Endothelial cell of umbilical vein (primary cell): ENCODE measurements at regions not wholly inside any gene's neighbourhood (a gene's known extent, or its start where the extent isn't known, plus 50 kb on each side); places are given as distances from the start of the nearest gene placed in this dataset.

Source experiments
- CTCF ChIP-seq, 2 donors: IDR thresholded peaks; 1 replicate in 1 of 2; 2 replicates in 1 of 2; pipeline ENCODE4 v1.5.1; 2011; ENCODE audit warnings: low read length in 2 of 2, mild to moderate bottlenecking in 2 of 2, moderate library complexity in 2 of 2, control low read depth in 1 of 2, inconsistent platforms in 1 of 2, low read depth in 1 of 2; ENCODE audit not compliant: insufficient read depth in 1 of 2; ENCODE audit errors: extremely low read depth in 1 of 2
- EZH2 ChIP-seq: IDR thresholded peaks from 2 replicates; pipeline ENCODE4 v1.6.1; 2012; ENCODE audit warnings: borderline replicate concordance, low read depth, mild to moderate bottlenecking, moderate library complexity, low read length, inconsistent platforms; ENCODE audit not compliant: severe bottlenecking
- MYC ChIP-seq: IDR thresholded peaks from one replicate; pipeline ENCODE4 v1.6.1; 2011; ENCODE audit warnings: mild to moderate bottlenecking, low read depth, low read length
- POLR2A ChIP-seq: IDR thresholded peaks from 2 replicates; pipeline ENCODE4 v1.6.1; 2012; ENCODE audit warnings: low read depth, mild to moderate bottlenecking, control low read depth, low read length
- POLR2AphosphoS5 ChIP-seq: IDR thresholded peaks from 2 replicates; pipeline ENCODE4 v1.6.1; 2012; ENCODE audit warnings: low read depth, mild to moderate bottlenecking, control low read depth, low read length, moderate library complexity; ENCODE audit not compliant: insufficient read depth

DNA sequence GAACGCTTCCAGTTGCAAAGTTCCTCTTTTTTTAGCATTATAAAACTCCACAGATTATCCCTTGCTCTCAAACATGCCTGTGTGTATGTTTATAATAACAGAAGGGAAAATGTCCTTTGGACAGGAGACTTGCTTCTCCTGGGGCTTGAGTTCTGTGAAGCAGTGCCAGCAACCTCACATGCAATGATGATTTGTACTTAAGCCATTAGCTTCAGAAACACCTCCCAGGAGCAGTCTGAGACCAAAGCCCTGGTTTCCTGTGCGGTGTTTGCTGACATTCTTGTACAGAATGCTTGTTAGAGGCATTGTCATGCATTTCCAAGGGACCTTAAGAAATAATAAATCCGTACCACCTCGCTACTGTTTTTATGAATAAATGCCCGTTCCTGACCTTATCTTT is 752.8 kb downstream of the CBLN4 start:
- TF ChIP-seq CTCF (IDR thresholded peaks at IDR 0.05; ENCODE audit: extremely low read depth in 1 of 2, insufficient read depth in 1 of 2, low read depth in 1 of 2, low read length in 2 of 2), result no peak
- no peak for TF ChIP-seq POLR2A
- no peak for TF ChIP-seq POLR2AphosphoS5
- TF ChIP-seq MYC, result no peak
- TF ChIP-seq EZH2, result no peak
